ENCODE measurements at regions not wholly inside any gene's neighbourhood (a gene's known extent, or its start where the extent isn't known, plus 50 kb on each side); places are given as distances from the start of the nearest gene placed in this dataset.

DNA sequence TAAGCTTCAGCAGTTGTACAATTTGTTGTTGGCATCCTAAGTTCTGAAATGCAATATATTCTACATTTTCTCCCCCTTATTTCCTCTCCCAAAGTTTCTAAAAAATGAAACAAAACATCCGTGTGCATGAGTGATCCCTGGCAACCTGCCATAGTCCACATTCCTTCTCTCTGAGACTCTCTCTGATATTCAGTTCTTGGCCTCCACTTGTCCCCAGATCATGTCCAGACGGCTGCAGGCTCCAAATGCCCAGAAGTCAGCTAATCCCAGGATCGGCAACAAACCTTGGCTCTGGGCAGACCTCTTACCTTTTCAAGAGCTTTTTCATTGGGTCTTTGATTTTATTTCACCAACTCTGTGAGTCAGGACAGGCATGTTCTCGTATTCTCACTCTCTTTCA, 187.8 kb downstream of the ETS2 start:
- dilution Hi-C loops (cut with HindIII; ENCODE audit: low sequenced_read_pairs, unreplicated experiment) = no loop called here
- peak overlapping the region; percentile 83 for H4K91ac ChIP-seq (ENCODE audit: insufficient read depth, low read depth, low read length)
- peak overlapping the region; percentile 93 for H2BK20ac ChIP-seq (ENCODE audit: low read depth, low read length)
- H4K5ac ChIP-seq (ENCODE audit: low read depth, low read length) = peak overlapping the region; percentile 67
- ChIA-PET CTCF (interaction anchor here (0.7 kb wide), 1 partner anchor 11 kb away, joined by 3 read pairs; no protein-coding TSS in a partner anchor), POLR2A (ENCODE audit: unreplicated experiment) (interaction anchor here (1.2 kb wide), 1 partner anchor 183 kb away, joined by 4 read pairs; no protein-coding TSS in a partner anchor)
- peaks cover 22% of the 10 kb centered on the region for H3K9me1 ChIP-seq (ENCODE audit: insufficient read depth, low read length)
- no peak overlapping the region for H2AFZ ChIP-seq (replicated peaks; ENCODE audit: low read length, poor library complexity)
- no peak overlapping the region for H3K4me3 ChIP-seq (ENCODE audit: insufficient read depth, low read depth, low read length)
- no peaks in the 10 kb centered on the region; the same call in 1 of the 2 replicates for H4K20me1 ChIP-seq (ENCODE audit: insufficient read depth, low read length)
- H3K56ac ChIP-seq (ENCODE audit: extremely low read depth, insufficient read depth, low read length) = peak overlapping the region; percentile 53; the same call in 1 of the 2 replicates
- ATAC-seq (ENCODE audit: low read depth) = peak; percentile 68
- H4K8ac ChIP-seq (ENCODE audit: low read depth in 2 of 2, low read length in 2 of 2) = peak overlapping the region; percentile 28 to 75; a peak in 3 of 4 replicates
- H3K36me3 ChIP-seq (ENCODE audit: control insufficient read depth, insufficient read depth, low read length) = no peaks in the 10 kb centered on the region
- intact Hi-C loops (cut with micrococcal nuclease) = loop anchor here (2.0 kb wide), 1 partner anchor 135 kb away; no protein-coding TSS in a partner anchor
- peak overlapping the region; percentile 86 for H3K18ac ChIP-seq (ENCODE audit: low read depth, low read length)
- H3K27me3 ChIP-seq (ENCODE audit: control insufficient read depth, insufficient read depth, low read length) = no peaks in the 10 kb centered on the region
- WGBS, 2 experiments (ENCODE audit: extremely low coverage in 2 of 2, insufficient read length in 1 of 2) = 7% methylated on average over 2 of the region's 4 CpGs; no CpG with 5 or more reads in 1 of the 2 experiments
- H3K9ac ChIP-seq (ENCODE audit: low read depth, low read length) = 0 out of 2 replicates have a peak overlapping the region, but pooled peaks have one; percentile 6
- TF ChIP-seq RAD21 (IDR thresholded peaks at IDR 0.05; ENCODE audit: low read length) (no peak), POLR2A (IDR thresholded peaks at IDR 0.05; ENCODE audit: low read depth, low read length) (no peak), CHD1 (IDR thresholded peaks at IDR 0.05; ENCODE audit: low read depth, low read length) (no peak), FOS (IDR thresholded peaks at IDR 0.05; ENCODE audit: low read depth, low read length) (no peak), RFX5 (IDR thresholded peaks at IDR 0.05; ENCODE audit: low read depth, low read length) (no peak), NFE2L2 (IDR thresholded peaks at IDR 0.05; ENCODE audit: low read depth, low read length) (no peak), CEBPB (IDR thresholded peaks at IDR 0.05; ENCODE audit: low read depth, low read length) (peak; percentile 82)
- TF ChIP-seq, protein P1, sequence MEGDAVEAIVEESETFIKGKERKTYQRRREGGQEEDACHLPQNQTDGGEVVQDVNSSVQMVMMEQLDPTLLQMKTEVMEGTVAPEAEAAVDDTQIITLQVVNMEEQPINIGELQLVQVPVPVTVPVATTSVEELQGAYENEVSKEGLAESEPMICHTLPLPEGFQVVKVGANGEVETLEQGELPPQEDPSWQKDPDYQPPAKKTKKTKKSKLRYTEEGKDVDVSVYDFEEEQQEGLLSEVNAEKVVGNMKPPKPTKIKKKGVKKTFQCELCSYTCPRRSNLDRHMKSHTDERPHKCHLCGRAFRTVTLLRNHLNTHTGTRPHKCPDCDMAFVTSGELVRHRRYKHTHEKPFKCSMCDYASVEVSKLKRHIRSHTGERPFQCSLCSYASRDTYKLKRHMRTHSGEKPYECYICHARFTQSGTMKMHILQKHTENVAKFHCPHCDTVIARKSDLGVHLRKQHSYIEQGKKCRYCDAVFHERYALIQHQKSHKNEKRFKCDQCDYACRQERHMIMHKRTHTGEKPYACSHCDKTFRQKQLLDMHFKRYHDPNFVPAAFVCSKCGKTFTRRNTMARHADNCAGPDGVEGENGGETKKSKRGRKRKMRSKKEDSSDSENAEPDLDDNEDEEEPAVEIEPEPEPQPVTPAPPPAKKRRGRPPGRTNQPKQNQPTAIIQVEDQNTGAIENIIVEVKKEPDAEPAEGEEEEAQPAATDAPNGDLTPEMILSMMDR (conservative IDR thresholded peaks at IDR 0.05; ENCODE audit: low read depth, low read length) = no peak
- in situ Hi-C loops (cut with MboI; ENCODE audit: low sequenced_read_pairs) = no loop called here
- BruUV-seq (replicated peaks) = no TSS peak
- peak overlapping the region; percentile 19 for H3K23ac ChIP-seq (ENCODE audit: low read depth, low read length)
- H3K79me1 ChIP-seq (ENCODE audit: low read depth in 1 of 2, low read length in 2 of 2) = no peaks in the 10 kb centered on the region
- peak; percentile 92 for DNase-seq
- peak overlapping the region; percentile 79 for H2BK120ac ChIP-seq (ENCODE audit: low read depth, low read length)
- H3K4me1 ChIP-seq (ENCODE audit: control insufficient read depth, insufficient read depth, low read length) = peaks cover 32% of the 10 kb centered on the region
- peak overlapping the region; percentile 1; the same call in 1 of the 2 replicates for H3K4me2 ChIP-seq (ENCODE audit: low read depth, low read length)
- H2AK9ac ChIP-seq (replicated peaks; ENCODE audit: low read depth, low read length, poor library complexity) = peak overlapping the region; percentile 76
- peak overlapping the region; percentile 73 for H3K27ac ChIP-seq (ENCODE audit: insufficient read depth, low read length)
- H3K14ac ChIP-seq (replicated peaks; ENCODE audit: low read depth, low read length) = peak overlapping the region; percentile 58
- H2AK5ac ChIP-seq (ENCODE audit: low read depth, low read length) = peak overlapping the region; percentile 89
- peak overlapping the region; percentile 95; the same call in 2 of the 3 replicates for H2BK15ac ChIP-seq (ENCODE audit: low read depth, low read length)
- H3K9me3 ChIP-seq (ENCODE audit: control insufficient read depth, insufficient read depth, low read length) = no peaks in the 10 kb centered on the region
- H3K4ac ChIP-seq (ENCODE audit: low read depth, low read length) = peak overlapping the region; percentile 93
- H2BK5ac ChIP-seq (ENCODE audit: low read depth, low read length, poor library complexity, severe bottlenecking) = peak overlapping the region; percentile 76
